HG02840 (cell line): ENCODE measurements at regions not wholly inside any gene's neighbourhood (a gene's known extent, or its start where the extent isn't known, plus 50 kb on each side); places are given as distances from the start of the nearest gene placed in this dataset.
"Not testable (repeated sequence)": the region's sequence is repeated elsewhere in the genome, so short reads cannot be mapped to it uniquely, and the experiment has no call there.

Source experiments
- ATAC-seq: cut with Tn5 transposase; IDR thresholded peaks from one replicate; pipeline ENCODE4 v1.9.1; 2021; ENCODE audit warnings: mild to moderate bottlenecking, moderate library complexity, moderate number of reproducible peaks; ENCODE audit not compliant: unreplicated experiment, low FRiP score

- no peak for ATAC-seq
These were observed 1647.6 kb upstream of the SPRY2 start for GRCh38 chr13:81988567-81988966.

- no peak for ATAC-seq
These were observed 1646.9 kb upstream of the SPRY2 start for GRCh38 chr13:81987677-81988357.

GRCh38 chr13:81987159-81987558, 1646.2 kb upstream of the SPRY2 start:
- ATAC-seq, result no peak

- no peak for ATAC-seq
These were observed 1645.4 kb upstream of the SPRY2 start for GRCh38 chr13:81986308-81986707.

- no peak for ATAC-seq
These were observed 1616.2 kb upstream of the SPRY2 start for GRCh38 chr13:81957121-81957520.

GRCh38 chr13:81929988-81930387, 1589.1 kb upstream of the SPRY2 start:
- no peak for ATAC-seq

GRCh38 chr13:81927347-81927746, 1586.4 kb upstream of the SPRY2 start:
- no peak for ATAC-seq

- ATAC-seq, result no peak
These were observed 1576.9 kb upstream of the SPRY2 start for GRCh38 chr13:81917810-81918209.

- no peak for ATAC-seq
These were observed 1575.5 kb upstream of the SPRY2 start for GRCh38 chr13:81916461-81916860.

GRCh38 chr13:81907787-81908372, 1567.0 kb upstream of the SPRY2 start:
- no peak for ATAC-seq

GRCh38 chr13:81888855-81889254, 1547.9 kb upstream of the SPRY2 start:
- no peak for ATAC-seq

- no peak for ATAC-seq
These were observed 1534.0 kb upstream of the SPRY2 start for GRCh38 chr13:81874681-81875661.

GRCh38 chr13:81874253-81874652, 1533.3 kb upstream of the SPRY2 start:
- ATAC-seq, result no peak

GRCh38 chr13:81872581-81872980, 1531.7 kb upstream of the SPRY2 start:
- ATAC-seq, result no peak

- not testable (repeated sequence) for ATAC-seq
These were observed 1530.9 kb upstream of the SPRY2 start for GRCh38 chr13:81871751-81872325.

- ATAC-seq, result no peak
These were observed 1507.4 kb upstream of the SPRY2 start for GRCh38 chr13:81848291-81848690.

GRCh38 chr13:81846771-81847170, 1505.8 kb upstream of the SPRY2 start:
- no peak for ATAC-seq

GRCh38 chr13:81821259-81821658, 1480.3 kb upstream of the SPRY2 start:
- no peak for ATAC-seq

- no peak for ATAC-seq
These were observed 1459.5 kb upstream of the SPRY2 start for GRCh38 chr13:81800433-81800832.

GRCh38 chr13:81795710-81796109, 1454.8 kb upstream of the SPRY2 start:
- no peak for ATAC-seq

GRCh38 chr13:81791641-81792040, 1450.7 kb upstream of the SPRY2 start:
- ATAC-seq, result no peak
